HG03066 (cell line): ENCODE measurements at regions not wholly inside any gene's neighbourhood (a gene's known extent, or its start where the extent isn't known, plus 50 kb on each side); places are given as distances from the start of the nearest gene placed in this dataset.

Experiments
- ATAC-seq: cut with Tn5 transposase; IDR thresholded peaks from one replicate; pipeline ENCODE4 v1.9.1; 2021; ENCODE audit warnings: low read depth; ENCODE audit not compliant: unreplicated experiment

- ATAC-seq, result no peak
These were observed 874.1 kb downstream of the GRM8 start for GRCh38 chr7:126378642-126379041.

GRCh38 chr7:126370038-126370668 lies 882.6 kb downstream of the GRM8 start:
- no peak for ATAC-seq

GRCh38 chr7:126362746-126363145 lies 890.0 kb downstream of the GRM8 start:
- ATAC-seq, result no peak

- ATAC-seq, result no peak
These were observed 891.6 kb downstream of the GRM8 start for GRCh38 chr7:126361183-126361582.

GRCh38 chr7:126339813-126340212 lies 912.9 kb downstream of the GRM8 start:
- no peak for ATAC-seq

GRCh38 chr7:126305671-126306070 lies 947.1 kb downstream of the GRM8 start:
- no peak for ATAC-seq

- no peak for ATAC-seq
These were observed 948.8 kb downstream of the GRM8 start for GRCh38 chr7:126303926-126304325.

- no peak for ATAC-seq
These were observed 950.1 kb downstream of the GRM8 start for GRCh38 chr7:126302639-126303038.

GRCh38 chr7:126286317-126286716 lies 966.4 kb downstream of the GRM8 start:
- no peak for ATAC-seq

GRCh38 chr7:126236261-126236660 lies 1016.5 kb downstream of the GRM8 start:
- no peak for ATAC-seq

GRCh38 chr7:126228356-126229061 lies 1024.2 kb downstream of the GRM8 start:
- ATAC-seq, result no peak

- ATAC-seq, result no peak
These were observed 1025.1 kb downstream of the GRM8 start for GRCh38 chr7:126227643-126228042.

- no peak for ATAC-seq
These were observed 1025.7 kb downstream of the GRM8 start for GRCh38 chr7:126227055-126227454.

GRCh38 chr7:126223729-126224128 lies 1029.0 kb downstream of the GRM8 start:
- ATAC-seq, result no peak

- ATAC-seq, result no peak
These were observed 1030.0 kb downstream of the GRM8 start for GRCh38 chr7:126222782-126223181.

GRCh38 chr7:126215785-126216184 lies 1037.0 kb downstream of the GRM8 start:
- no peak for ATAC-seq

GRCh38 chr7:126213876-126214275 lies 1038.9 kb downstream of the GRM8 start:
- no peak for ATAC-seq

- ATAC-seq, result no peak
These were observed 1040.9 kb downstream of the GRM8 start for GRCh38 chr7:126211875-126212274.

- no peak for ATAC-seq
These were observed 1042.0 kb downstream of the GRM8 start for GRCh38 chr7:126210707-126211106.

- no peak for ATAC-seq
These were observed 1049.6 kb downstream of the GRM8 start for GRCh38 chr7:126203185-126203584.

GRCh38 chr7:126202177-126202576 lies 1050.6 kb downstream of the GRM8 start:
- ATAC-seq, result no peak

GRCh38 chr7:126185959-126186580 lies 1066.7 kb downstream of the GRM8 start:
- no peak for ATAC-seq
